ENCODE measurements at regions not wholly inside any gene's neighbourhood (a gene's known extent, or its start where the extent isn't known, plus 50 kb on each side); places are given as distances from the start of the nearest gene placed in this dataset.
"Not testable (repeated sequence)": the region's sequence is repeated elsewhere in the genome, so short reads cannot be mapped to it uniquely, and the experiment has no call there.

- Histone ChIP-seq H3K27me3 (ENCODE audit: control insufficient read depth in 1 of 2, insufficient read depth in 2 of 2, low read length in 2 of 2) (no peaks in the 10 kb centered on the region), H3K36me3 (ENCODE audit: control insufficient read depth in 2 of 2, insufficient read depth in 2 of 2, low read length in 2 of 2) (no peaks in the 10 kb centered on the region), H3K9me3 (ENCODE audit: control insufficient read depth in 2 of 2, low read length in 2 of 2) (no peaks in the 10 kb centered on the region), H3K27ac (ENCODE audit: low read length) (peak overlapping the region; percentile 88), H3K9ac (ENCODE audit: low read length in 2 of 2) (no peak overlapping the region), H3K4me1 (ENCODE audit: control insufficient read depth, insufficient read depth, low read length) (peaks cover 49% of the 10 kb centered on the region), H3K4me3 (ENCODE audit: low read length in 2 of 2) (peak overlapping the region in 1 of 2 donors; percentile 52)
Measured at GRCh38 chr5:115424446-115424845, 120.1 kb downstream of the FEM1C start.

- no peaks in the 10 kb centered on the region for H3K27me3 ChIP-seq (ENCODE audit: control insufficient read depth in 1 of 2, insufficient read depth in 2 of 2, low read length in 2 of 2)
- peak overlapping the region; percentile 28 to 52 for H3K4me3 ChIP-seq (ENCODE audit: low read length in 2 of 2)
- no peak overlapping the region for H3K9ac ChIP-seq (ENCODE audit: low read length in 2 of 2)
- peak overlapping the region; percentile 88 for H3K27ac ChIP-seq (ENCODE audit: low read length)
- H3K36me3 ChIP-seq (ENCODE audit: control insufficient read depth in 2 of 2, insufficient read depth in 2 of 2, low read length in 2 of 2): no peaks in the 10 kb centered on the region
- H3K9me3 ChIP-seq (ENCODE audit: control insufficient read depth in 2 of 2, low read length in 2 of 2): no peaks in the 10 kb centered on the region
- peaks cover 50% of the 10 kb centered on the region for H3K4me1 ChIP-seq (ENCODE audit: control insufficient read depth, insufficient read depth, low read length)
Measured at GRCh38 chr5:115424030-115424429, 120.5 kb downstream of the FEM1C start.

- Histone ChIP-seq H3K9me3 (ENCODE audit: control insufficient read depth in 2 of 2, low read length in 2 of 2) (no peaks in the 10 kb centered on the region), H3K4me3 (ENCODE audit: low read length in 2 of 2) (peak overlapping the region in 1 of 2 donors; percentile 52), H3K36me3 (ENCODE audit: control insufficient read depth in 2 of 2, insufficient read depth in 2 of 2, low read length in 2 of 2) (no peaks in the 10 kb centered on the region), H3K4me1 (ENCODE audit: control insufficient read depth, insufficient read depth, low read length) (peaks cover 54% of the 10 kb centered on the region), H3K9ac (ENCODE audit: low read length in 2 of 2) (no peak overlapping the region), H3K27me3 (ENCODE audit: control insufficient read depth in 1 of 2, insufficient read depth in 2 of 2, low read length in 2 of 2) (no peaks in the 10 kb centered on the region), H3K27ac (ENCODE audit: low read length) (peak overlapping the region; percentile 88)
Measured at GRCh38 chr5:115423541-115423940, 121.0 kb downstream of the FEM1C start.

GRCh38 chr5:115423051-115423450, 121.5 kb downstream of the FEM1C start:
- no peak overlapping the region for H3K9ac ChIP-seq (ENCODE audit: low read length in 2 of 2)
- peak overlapping the region; percentile 88 for H3K27ac ChIP-seq (ENCODE audit: low read length)
- peaks cover 54% of the 10 kb centered on the region for H3K4me1 ChIP-seq (ENCODE audit: control insufficient read depth, insufficient read depth, low read length)
- peak overlapping the region; percentile 18 to 52 for H3K4me3 ChIP-seq (ENCODE audit: low read length in 2 of 2)
- no peaks in the 10 kb centered on the region for H3K27me3 ChIP-seq (ENCODE audit: control insufficient read depth in 1 of 2, insufficient read depth in 2 of 2, low read length in 2 of 2)
- no peaks in the 10 kb centered on the region for H3K9me3 ChIP-seq (ENCODE audit: control insufficient read depth in 2 of 2, low read length in 2 of 2)
- H3K36me3 ChIP-seq (ENCODE audit: control insufficient read depth in 2 of 2, insufficient read depth in 2 of 2, low read length in 2 of 2): no peaks in the 10 kb centered on the region

- H3K9me3 ChIP-seq (ENCODE audit: control insufficient read depth in 2 of 2, low read length in 2 of 2); H3K27ac ChIP-seq (ENCODE audit: low read length); H3K36me3 ChIP-seq (ENCODE audit: control insufficient read depth in 2 of 2, insufficient read depth in 2 of 2, low read length in 2 of 2); H3K9ac ChIP-seq (ENCODE audit: low read length in 2 of 2); H3K4me3 ChIP-seq (ENCODE audit: low read length in 2 of 2); H3K27me3 ChIP-seq (ENCODE audit: control insufficient read depth in 1 of 2, insufficient read depth in 2 of 2, low read length in 2 of 2): not testable (repeated sequence)
- H3K4me1 ChIP-seq (ENCODE audit: control insufficient read depth, insufficient read depth, low read length): peaks cover 43% of the 10 kb centered on the region
Measured at GRCh38 chr5:115420812-115421211, 123.8 kb downstream of the FEM1C start.

- Histone ChIP-seq H3K27me3 (ENCODE audit: control insufficient read depth in 1 of 2, insufficient read depth in 2 of 2, low read length in 2 of 2) (no peaks in the 10 kb centered on the region), H3K4me3 (ENCODE audit: low read length in 2 of 2) (no peak overlapping the region), H3K9me3 (ENCODE audit: control insufficient read depth in 2 of 2, low read length in 2 of 2) (no peaks in the 10 kb centered on the region), H3K4me1 (ENCODE audit: control insufficient read depth, insufficient read depth, low read length) (peaks cover 39% of the 10 kb centered on the region), H3K36me3 (ENCODE audit: control insufficient read depth in 2 of 2, insufficient read depth in 2 of 2, low read length in 2 of 2) (no peaks in the 10 kb centered on the region), H3K9ac (ENCODE audit: low read length in 2 of 2) (no peak overlapping the region), H3K27ac (ENCODE audit: low read length) (no peak overlapping the region)
Measured at GRCh38 chr5:115419846-115420585, 123.6 kb upstream of the CCDC112 start.

- H3K4me3 ChIP-seq (ENCODE audit: low read length in 2 of 2): no peak overlapping the region
- no peak overlapping the region for H3K9ac ChIP-seq (ENCODE audit: low read length in 2 of 2)
- no peaks in the 10 kb centered on the region for H3K9me3 ChIP-seq (ENCODE audit: control insufficient read depth in 2 of 2, low read length in 2 of 2)
- no peak overlapping the region for H3K27ac ChIP-seq (ENCODE audit: low read length)
- no peaks in the 10 kb centered on the region for H3K36me3 ChIP-seq (ENCODE audit: control insufficient read depth in 2 of 2, insufficient read depth in 2 of 2, low read length in 2 of 2)
- H3K27me3 ChIP-seq (ENCODE audit: control insufficient read depth in 1 of 2, insufficient read depth in 2 of 2, low read length in 2 of 2): no peaks in the 10 kb centered on the region
- H3K4me1 ChIP-seq (ENCODE audit: control insufficient read depth, insufficient read depth, low read length): peaks cover 37% of the 10 kb centered on the region
Measured at GRCh38 chr5:115418788-115419187, 122.3 kb upstream of the CCDC112 start.

GRCh38 chr5:115417076-115417475, 120.6 kb upstream of the CCDC112 start:
- Histone ChIP-seq H3K9ac (ENCODE audit: low read length in 2 of 2) (no peak overlapping the region), H3K9me3 (ENCODE audit: control insufficient read depth in 2 of 2, low read length in 2 of 2) (no peaks in the 10 kb centered on the region), H3K36me3 (ENCODE audit: control insufficient read depth in 2 of 2, insufficient read depth in 2 of 2, low read length in 2 of 2) (no peaks in the 10 kb centered on the region), H3K4me1 (ENCODE audit: control insufficient read depth, insufficient read depth, low read length) (peaks cover 21% of the 10 kb centered on the region), H3K27ac (ENCODE audit: low read length) (no peak overlapping the region), H3K27me3 (ENCODE audit: control insufficient read depth in 1 of 2, insufficient read depth in 2 of 2, low read length in 2 of 2) (no peaks in the 10 kb centered on the region), H3K4me3 (ENCODE audit: low read length in 2 of 2) (no peak overlapping the region)

GRCh38 chr5:115415143-115415491, 118.7 kb upstream of the CCDC112 start:
- Histone ChIP-seq H3K27me3 (ENCODE audit: control insufficient read depth in 1 of 2, insufficient read depth in 2 of 2, low read length in 2 of 2) (no peaks in the 10 kb centered on the region), H3K4me1 (ENCODE audit: control insufficient read depth, insufficient read depth, low read length) (peaks cover 17% of the 10 kb centered on the region), H3K36me3 (ENCODE audit: control insufficient read depth in 2 of 2, insufficient read depth in 2 of 2, low read length in 2 of 2) (no peaks in the 10 kb centered on the region), H3K9me3 (ENCODE audit: control insufficient read depth in 2 of 2, low read length in 2 of 2) (no peaks in the 10 kb centered on the region), H3K4me3 (ENCODE audit: low read length in 2 of 2) (no peak overlapping the region), H3K9ac (ENCODE audit: low read length in 2 of 2) (no peak overlapping the region), H3K27ac (ENCODE audit: low read length) (no peak overlapping the region)

- no peaks in the 10 kb centered on the region for H3K9me3 ChIP-seq (ENCODE audit: control insufficient read depth in 2 of 2, low read length in 2 of 2)
- no peak overlapping the region for H3K4me3 ChIP-seq (ENCODE audit: low read length in 2 of 2)
- H3K27ac ChIP-seq (ENCODE audit: low read length): no peak overlapping the region
- no peaks in the 10 kb centered on the region for H3K27me3 ChIP-seq (ENCODE audit: control insufficient read depth in 1 of 2, insufficient read depth in 2 of 2, low read length in 2 of 2)
- peaks cover 17% of the 10 kb centered on the region for H3K4me1 ChIP-seq (ENCODE audit: control insufficient read depth, insufficient read depth, low read length)
- no peak overlapping the region for H3K9ac ChIP-seq (ENCODE audit: low read length in 2 of 2)
- no peaks in the 10 kb centered on the region for H3K36me3 ChIP-seq (ENCODE audit: control insufficient read depth in 2 of 2, insufficient read depth in 2 of 2, low read length in 2 of 2)
Measured at GRCh38 chr5:115414406-115415142, 118.1 kb upstream of the CCDC112 start.

- Histone ChIP-seq H3K27me3 (ENCODE audit: control insufficient read depth in 1 of 2, insufficient read depth in 2 of 2, low read length in 2 of 2) (no peaks in the 10 kb centered on the region), H3K9me3 (ENCODE audit: control insufficient read depth in 2 of 2, low read length in 2 of 2) (no peaks in the 10 kb centered on the region), H3K9ac (ENCODE audit: low read length in 2 of 2) (no peak overlapping the region), H3K27ac (ENCODE audit: low read length) (no peak overlapping the region), H3K36me3 (ENCODE audit: control insufficient read depth in 2 of 2, insufficient read depth in 2 of 2, low read length in 2 of 2) (no peaks in the 10 kb centered on the region), H3K4me3 (ENCODE audit: low read length in 2 of 2) (no peak overlapping the region), H3K4me1 (ENCODE audit: control insufficient read depth, insufficient read depth, low read length) (peaks cover 12% of the 10 kb centered on the region)
Measured at GRCh38 chr5:115413651-115414050, 117.2 kb upstream of the CCDC112 start.

Measured in stomach smooth muscle (tissue), 2 donors.